ENCODE measurements at regions not wholly inside any gene's neighbourhood (a gene's known extent, or its start where the extent isn't known, plus 50 kb on each side); places are given as distances from the start of the nearest gene placed in this dataset.
A peak's percentile ranks its signal among the peaks of the same experiment; 100 is the strongest.

DNA sequence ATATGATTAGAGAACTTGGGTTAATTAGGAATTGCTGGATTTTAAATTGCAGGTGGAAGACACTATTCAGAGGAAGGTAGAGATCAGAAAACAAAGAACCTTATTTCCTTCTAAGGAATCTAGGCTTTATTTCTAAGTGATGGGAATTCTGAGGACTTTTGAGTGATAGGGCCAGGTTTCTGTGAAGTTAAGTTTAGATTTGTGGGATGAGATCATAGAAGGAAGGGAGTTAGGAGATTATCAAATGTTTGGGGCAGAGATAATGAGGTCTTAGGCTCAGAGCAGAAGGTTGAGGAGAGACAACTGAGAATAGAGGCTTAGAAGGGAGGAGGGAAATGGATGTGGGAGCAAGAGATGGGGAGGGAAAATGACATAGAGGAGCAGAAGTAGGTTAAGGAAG is 109.7 kb upstream of the MMS22L start:
- Mint-ChIP-seq H3K4me3 (ENCODE audit: unreplicated experiment) (no peak overlapping the region), H3K27me3 (ENCODE audit: low read depth, unreplicated experiment) (no peaks in the 10 kb centered on the region), H3K36me3 (ENCODE audit: low read depth, unreplicated experiment) (no peaks in the 10 kb centered on the region), H3K9me3 (ENCODE audit: unreplicated experiment) (no peaks in the 10 kb centered on the region), H3K4me1 (ENCODE audit: low read depth, unreplicated experiment) (peaks cover 6% of the 10 kb centered on the region), H3K27ac (ENCODE audit: unreplicated experiment) (no peak overlapping the region)
- Histone ChIP-seq H3K36me3 (ENCODE audit: insufficient read depth, low read length) (no peaks in the 10 kb centered on the region), H3K27me3 (ENCODE audit: insufficient read depth, low read length) (no peaks in the 10 kb centered on the region), H3K9me3 (ENCODE audit: insufficient read depth, low read depth, low read length) (no peaks in the 10 kb centered on the region), H3K9ac (ENCODE audit: low read length) (no peak overlapping the region), H2AFZ (ENCODE audit: low read depth, low read length) (no peak overlapping the region), H3K79me2 (ENCODE audit: insufficient read depth, low read length) (no peaks in the 10 kb centered on the region), H3K4me2 (ENCODE audit: low read length) (no peak overlapping the region), H3K4me3 (ENCODE audit: insufficient read depth, low read depth, low read length) (no peak overlapping the region), H4K20me1 (ENCODE audit: insufficient read depth, low read length) (no peaks in the 10 kb centered on the region), H3K27ac (ENCODE audit: low read depth, low read length) (no peak overlapping the region), H3K4me1 (ENCODE audit: insufficient read depth, low read length) (no peaks in the 10 kb centered on the region)
- TF ChIP-seq, protein P1, sequence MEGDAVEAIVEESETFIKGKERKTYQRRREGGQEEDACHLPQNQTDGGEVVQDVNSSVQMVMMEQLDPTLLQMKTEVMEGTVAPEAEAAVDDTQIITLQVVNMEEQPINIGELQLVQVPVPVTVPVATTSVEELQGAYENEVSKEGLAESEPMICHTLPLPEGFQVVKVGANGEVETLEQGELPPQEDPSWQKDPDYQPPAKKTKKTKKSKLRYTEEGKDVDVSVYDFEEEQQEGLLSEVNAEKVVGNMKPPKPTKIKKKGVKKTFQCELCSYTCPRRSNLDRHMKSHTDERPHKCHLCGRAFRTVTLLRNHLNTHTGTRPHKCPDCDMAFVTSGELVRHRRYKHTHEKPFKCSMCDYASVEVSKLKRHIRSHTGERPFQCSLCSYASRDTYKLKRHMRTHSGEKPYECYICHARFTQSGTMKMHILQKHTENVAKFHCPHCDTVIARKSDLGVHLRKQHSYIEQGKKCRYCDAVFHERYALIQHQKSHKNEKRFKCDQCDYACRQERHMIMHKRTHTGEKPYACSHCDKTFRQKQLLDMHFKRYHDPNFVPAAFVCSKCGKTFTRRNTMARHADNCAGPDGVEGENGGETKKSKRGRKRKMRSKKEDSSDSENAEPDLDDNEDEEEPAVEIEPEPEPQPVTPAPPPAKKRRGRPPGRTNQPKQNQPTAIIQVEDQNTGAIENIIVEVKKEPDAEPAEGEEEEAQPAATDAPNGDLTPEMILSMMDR (IDR thresholded peaks at IDR 0.05; ENCODE audit: insufficient read depth, low read depth, low read length) = no peak
- TF ChIP-seq EZH2 (IDR thresholded peaks at IDR 0.05; ENCODE audit: insufficient read depth, low read length) = no peak
- no peak for DNase-seq (ENCODE audit: low read depth)
- FAIRE-seq = no peak

DNA sequence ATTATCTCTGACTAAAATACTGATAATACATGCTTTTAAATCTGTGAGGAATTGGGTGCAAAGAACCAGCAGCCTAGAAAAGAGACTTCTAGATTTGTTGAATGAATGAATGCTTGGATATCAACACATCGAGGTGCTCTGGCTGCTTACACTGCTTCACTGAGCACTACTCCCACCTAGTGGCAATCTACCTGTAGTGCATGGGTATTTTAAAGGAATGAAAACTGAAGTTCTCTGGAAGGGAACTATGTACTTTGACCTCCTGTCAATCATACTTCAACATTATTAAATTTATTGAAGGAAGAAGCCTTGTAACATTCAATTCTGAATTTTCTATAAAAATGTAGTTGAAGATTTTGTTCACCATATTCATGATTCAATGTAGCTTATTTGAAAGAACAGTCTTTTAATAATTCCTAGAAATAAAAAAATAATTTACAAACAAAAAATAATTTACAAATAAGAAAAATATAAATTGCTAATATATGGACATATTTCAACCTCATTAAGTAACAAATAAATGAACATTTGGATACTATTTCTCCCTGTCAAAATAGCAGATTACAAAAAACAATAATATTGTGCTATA is 111.2 kb upstream of the MMS22L start:
- no peak overlapping the region for H3K27ac Mint-ChIP-seq (ENCODE audit: unreplicated experiment)
- no peak overlapping the region for H3K4me3 ChIP-seq (ENCODE audit: insufficient read depth, low read depth, low read length)
- peaks cover 6% of the 10 kb centered on the region for H3K4me1 Mint-ChIP-seq (ENCODE audit: low read depth, unreplicated experiment)
- no peak overlapping the region for H3K4me2 ChIP-seq (ENCODE audit: low read length)
- H3K79me2 ChIP-seq (ENCODE audit: insufficient read depth, low read length) = no peaks in the 10 kb centered on the region
- H2AFZ ChIP-seq (ENCODE audit: low read depth, low read length) = no peak overlapping the region
- no peaks in the 10 kb centered on the region for H3K27me3 ChIP-seq (ENCODE audit: insufficient read depth, low read length)
- no peaks in the 10 kb centered on the region for H3K27me3 Mint-ChIP-seq (ENCODE audit: low read depth, unreplicated experiment)
- no peaks in the 10 kb centered on the region for H3K9me3 Mint-ChIP-seq (ENCODE audit: unreplicated experiment)
- no peaks in the 10 kb centered on the region for H3K4me1 ChIP-seq (ENCODE audit: insufficient read depth, low read length)
- DNase-seq (ENCODE audit: low read depth) = peak; percentile 7
- no peaks in the 10 kb centered on the region for H3K36me3 Mint-ChIP-seq (ENCODE audit: low read depth, unreplicated experiment)
- no peak overlapping the region for H3K9ac ChIP-seq (ENCODE audit: low read length)
- no peaks in the 10 kb centered on the region for H3K9me3 ChIP-seq (ENCODE audit: insufficient read depth, low read depth, low read length)
- no peaks in the 10 kb centered on the region for H4K20me1 ChIP-seq (ENCODE audit: insufficient read depth, low read length)
- no peak for FAIRE-seq
- no peak overlapping the region for H3K4me3 Mint-ChIP-seq (ENCODE audit: unreplicated experiment)
- H3K27ac ChIP-seq (ENCODE audit: low read depth, low read length) = no peak overlapping the region
- no peaks in the 10 kb centered on the region for H3K36me3 ChIP-seq (ENCODE audit: insufficient read depth, low read length)
- TF ChIP-seq, protein P1 (IDR thresholded peaks at IDR 0.05; ENCODE audit: insufficient read depth, low read depth, low read length) = peak; percentile 92
- no peak for TF ChIP-seq EZH2 (IDR thresholded peaks at IDR 0.05; ENCODE audit: insufficient read depth, low read length)

DNA sequence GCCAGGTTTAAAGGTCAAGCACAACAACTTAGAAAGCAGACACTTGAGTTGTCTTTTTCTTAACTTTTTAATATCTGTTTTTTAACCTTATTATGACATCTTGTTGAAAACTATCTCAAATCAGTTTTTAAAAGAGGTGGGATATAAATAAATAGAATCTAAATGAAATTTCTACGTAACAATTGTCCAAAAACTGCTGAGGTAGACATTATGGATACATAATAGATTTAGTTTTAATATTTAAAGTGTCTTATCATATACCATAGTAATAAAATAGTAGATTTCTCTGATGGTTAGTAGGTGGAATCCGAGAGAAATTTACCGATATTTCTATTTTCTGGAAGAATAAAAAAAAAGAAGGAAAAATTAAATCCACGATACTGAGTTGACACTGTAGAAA is 113.9 kb upstream of the MMS22L start:
- no peak overlapping the region for H3K4me2 ChIP-seq (ENCODE audit: low read length)
- H3K27me3 Mint-ChIP-seq (ENCODE audit: low read depth, unreplicated experiment) = no peaks in the 10 kb centered on the region
- no peak for TF ChIP-seq EZH2 (IDR thresholded peaks at IDR 0.05; ENCODE audit: insufficient read depth, low read length)
- TF ChIP-seq, protein P1 (IDR thresholded peaks at IDR 0.05; ENCODE audit: insufficient read depth, low read depth, low read length) = no peak
- H2AFZ ChIP-seq (ENCODE audit: low read depth, low read length) = no peak overlapping the region
- no peaks in the 10 kb centered on the region for H3K9me3 ChIP-seq (ENCODE audit: insufficient read depth, low read depth, low read length)
- DNase-seq (ENCODE audit: low read depth) = no peak
- no peaks in the 10 kb centered on the region for H3K79me2 ChIP-seq (ENCODE audit: insufficient read depth, low read length)
- H3K27ac ChIP-seq (ENCODE audit: low read depth, low read length) = no peak overlapping the region
- H3K27ac Mint-ChIP-seq (ENCODE audit: unreplicated experiment) = no peak overlapping the region
- no peaks in the 10 kb centered on the region for H3K4me1 ChIP-seq (ENCODE audit: insufficient read depth, low read length)
- H3K36me3 ChIP-seq (ENCODE audit: insufficient read depth, low read length) = no peaks in the 10 kb centered on the region
- H3K9me3 Mint-ChIP-seq (ENCODE audit: unreplicated experiment) = peaks cover 4% of the 10 kb centered on the region
- peaks cover 6% of the 10 kb centered on the region for H3K4me1 Mint-ChIP-seq (ENCODE audit: low read depth, unreplicated experiment)
- H3K4me3 ChIP-seq (ENCODE audit: insufficient read depth, low read depth, low read length) = no peak overlapping the region
- H3K9ac ChIP-seq (ENCODE audit: low read length) = no peak overlapping the region
- FAIRE-seq = no peak
- H4K20me1 ChIP-seq (ENCODE audit: insufficient read depth, low read length) = no peaks in the 10 kb centered on the region
- H3K27me3 ChIP-seq (ENCODE audit: insufficient read depth, low read length) = no peaks in the 10 kb centered on the region
- no peak overlapping the region for H3K4me3 Mint-ChIP-seq (ENCODE audit: unreplicated experiment)
- H3K36me3 Mint-ChIP-seq (ENCODE audit: low read depth, unreplicated experiment) = no peaks in the 10 kb centered on the region
